Psoas muscle (tissue), 7 donors: ENCODE measurements at regions not wholly inside any gene's neighbourhood (a gene's known extent, or its start where the extent isn't known, plus 50 kb on each side); places are given as distances from the start of the nearest gene placed in this dataset.
A peak's percentile ranks its signal among the peaks of the same experiment; 100 is the strongest.

Experiments used
- ATAC-seq, 4 donors: fragments of 200-7000 bp; cut with Tn5 transposase; one replicate each; pipeline ENCODE4 v1.9.1; 2020; ENCODE audit warnings: moderate library complexity in 3 of 4, mild to moderate bottlenecking in 2 of 4
- DNase-seq, 2 donors: peaks; one replicate each; pipeline ENCODE4 v3.0.0-alpha.2; 2020
- H3K27ac ChIP-seq: fragments of 200-600 bp; one replicate; pipeline ENCODE4 v1.8.0; 2022
- H3K27me3 ChIP-seq, 3 donors: fragments of 200-600 bp in 1 of 3; one replicate each; pipeline versions ENCODE4 v1.6.1 to v1.8.0; 2013 to 2022; ENCODE audit warnings: low read length in 2 of 3, mild to moderate bottlenecking in 2 of 3, moderate library complexity in 1 of 3; ENCODE audit not compliant: insufficient read depth in 3 of 3
- H3K36me3 ChIP-seq, 2 donors: fragments of 200-600 bp in 1 of 2; one replicate each; pipeline versions ENCODE4 v1.6.1 to v1.8.0; 2013 to 2022; ENCODE audit warnings: low read depth in 1 of 2, mild to moderate bottlenecking in 1 of 2, moderate library complexity in 1 of 2; ENCODE audit not compliant: insufficient read depth in 1 of 2
- H3K4me1 ChIP-seq: fragments of 200-600 bp; one replicate; pipeline ENCODE4 v1.8.0; 2022
- H3K4me3 ChIP-seq: fragments of 200-600 bp; one replicate; pipeline ENCODE4 v1.8.0; 2022; ENCODE audit warnings: mild to moderate bottlenecking
- H3K9me3 ChIP-seq: fragments of 200-600 bp; one replicate; pipeline ENCODE4 v1.8.0; 2022
- CTCF ChIP-seq: fragments of 200-600 bp; IDR thresholded peaks from one replicate; pipeline ENCODE4 v1.8.0; 2022; ENCODE audit warnings: antibody characterized with exemption
- WGBS, 3 donors: extraction: QIAGEN DNeasy Blood & Tissue Kit; methylation state at CpG; one replicate each; pipeline versions ENCODE4 v1.1.6 to v1.1.7; 2013; 5-methylcytosine and 5-hydroxymethylcytosine counted together
- intact Hi-C, 2 donors: fragments of 100-400 bp; cut with DNase I; formaldehyde crosslinking; loops; one replicate each; pipeline versions ENCODE4 v1.11.0 to v1.14.2; 2022
- donor health status: healthy with polysubstance abuse.
- donor health status: DM: no; HTN: no; CAD: no; lungs with moderate emphysema.
- donor health status: Bipolar disorder and iron deficiency.
- donor health status: healthy.
- donor health status: DM: yes; HTN: yes; CAD: no.
- donor health status: DM: no; HTN: no; CAD: no.
- donor health status: DM: yes; HTN: yes; CAD: no.

GRCh38 chr17:56648321-56648720, 54.8 kb downstream of the NOG start:
- no peak for TF ChIP-seq CTCF
- no peak for ATAC-seq
- no peaks in the 10 kb centered on the region for H3K9me3 ChIP-seq

GRCh38 chr17:56648806-56649205, 55.3 kb downstream of the NOG start:
- TF ChIP-seq CTCF = no peak
- DNase-seq = no peak
- Histone ChIP-seq H3K36me3 (no peaks in the 10 kb centered on the region), H3K27me3 (no peaks in the 10 kb centered on the region), H3K4me1 (no peaks in the 10 kb centered on the region), H3K9me3 (no peaks in the 10 kb centered on the region), H3K4me3 (no peak overlapping the region), H3K27ac (no peak overlapping the region)
- intact Hi-C loops = no loop called here
- 60 to 75% (median 66%) methylated on average over 2 of the region's 2 CpGs for WGBS, 3 donors
- ATAC-seq = no peak

More at GRCh38 chr17:56648321-56648720, 54.8 kb downstream of the NOG start:
- Histone ChIP-seq H3K27me3 (no peaks in the 10 kb centered on the region), H3K4me1 (no peaks in the 10 kb centered on the region), H3K27ac (no peak overlapping the region), H3K4me3 (no peak overlapping the region), H3K36me3 (no peaks in the 10 kb centered on the region)
- intact Hi-C loops = no loop called here
- 80 to 87% (median 83%) methylated on average over 5 of the region's 5 CpGs for WGBS, 3 donors
- no peak for DNase-seq

- no peak for ATAC-seq
- intact Hi-C loops = no loop called here
- H3K4me3 ChIP-seq = no peak overlapping the region
- H3K27me3 ChIP-seq = no peaks in the 10 kb centered on the region
- H3K4me1 ChIP-seq = no peaks in the 10 kb centered on the region
- no peak for DNase-seq
- TF ChIP-seq CTCF = no peak
- WGBS, 3 donors = 20 to 25% (median 23%) methylated on average over 2 of the region's 2 CpGs
- peaks cover 4% of the 10 kb centered on the region for H3K9me3 ChIP-seq
- H3K27ac ChIP-seq = no peak overlapping the region
- H3K36me3 ChIP-seq = no peaks in the 10 kb centered on the region
Measured at GRCh38 chr17:56652628-56653027, 59.1 kb downstream of the NOG start.

GRCh38 chr17:56653877-56654276, 60.4 kb downstream of the NOG start:
- ATAC-seq (peak in 3 of 4 donors; percentile 37 to 68 (median 67)), DNase-seq (no peak)
- WGBS, 3 donors = 45 to 55% (median 53%) methylated on average over 3 of the region's 3 CpGs
- peaks cover 4% of the 10 kb centered on the region for H3K9me3 ChIP-seq
- H3K27me3 ChIP-seq = no peaks in the 10 kb centered on the region
- no peaks in the 10 kb centered on the region for H3K4me1 ChIP-seq
- no peaks in the 10 kb centered on the region for H3K36me3 ChIP-seq
- intact Hi-C loops = loop anchor here in 1 of 2 donors (2.0 kb wide), 1 partner anchor 153 kb away; no protein-coding TSS in a partner anchor
- no peak overlapping the region for H3K4me3 ChIP-seq
- TF ChIP-seq CTCF = peak; percentile 35
- H3K27ac ChIP-seq = no peak overlapping the region

- no peaks in the 10 kb centered on the region for H3K27me3 ChIP-seq
- DNase-seq = no peak
- H3K4me1 ChIP-seq = no peaks in the 10 kb centered on the region
- no peak for ATAC-seq
- no peak for TF ChIP-seq CTCF
- no peak overlapping the region for H3K27ac ChIP-seq
- WGBS, 3 donors = 58 to 63% (median 59%) methylated on average over 5 of the region's 5 CpGs
- no peak overlapping the region for H3K4me3 ChIP-seq
- H3K36me3 ChIP-seq = no peaks in the 10 kb centered on the region
- H3K9me3 ChIP-seq = peaks cover 4% of the 10 kb centered on the region
- intact Hi-C loops = no loop called here
Measured at GRCh38 chr17:56656701-56657327, 63.3 kb downstream of the NOG start.
